ENCODE measurements at regions not wholly inside any gene's neighbourhood (a gene's known extent, or its start where the extent isn't known, plus 50 kb on each side); places are given as distances from the start of the nearest gene placed in this dataset.

- H3K9ac ChIP-seq (ENCODE audit: insufficient read depth in 1 of 2, low read length in 2 of 2), result no peak overlapping the region
- no peaks in the 10 kb centered on the region for H3K4me1 ChIP-seq (ENCODE audit: control insufficient read depth in 5 of 5, insufficient read depth in 5 of 5, low read length in 5 of 5)
- H3K4me3 ChIP-seq, result no peak overlapping the region
- ATAC-seq (ENCODE audit: insufficient read depth, low FRiP score), result no peak
- H3K27me3 ChIP-seq (ENCODE audit: control insufficient read depth in 3 of 3, insufficient read depth in 3 of 3, low read length in 2 of 3), result no peaks in the 10 kb centered on the region
- DNase-seq, result no peak
- TF ChIP-seq, protein P1, sequence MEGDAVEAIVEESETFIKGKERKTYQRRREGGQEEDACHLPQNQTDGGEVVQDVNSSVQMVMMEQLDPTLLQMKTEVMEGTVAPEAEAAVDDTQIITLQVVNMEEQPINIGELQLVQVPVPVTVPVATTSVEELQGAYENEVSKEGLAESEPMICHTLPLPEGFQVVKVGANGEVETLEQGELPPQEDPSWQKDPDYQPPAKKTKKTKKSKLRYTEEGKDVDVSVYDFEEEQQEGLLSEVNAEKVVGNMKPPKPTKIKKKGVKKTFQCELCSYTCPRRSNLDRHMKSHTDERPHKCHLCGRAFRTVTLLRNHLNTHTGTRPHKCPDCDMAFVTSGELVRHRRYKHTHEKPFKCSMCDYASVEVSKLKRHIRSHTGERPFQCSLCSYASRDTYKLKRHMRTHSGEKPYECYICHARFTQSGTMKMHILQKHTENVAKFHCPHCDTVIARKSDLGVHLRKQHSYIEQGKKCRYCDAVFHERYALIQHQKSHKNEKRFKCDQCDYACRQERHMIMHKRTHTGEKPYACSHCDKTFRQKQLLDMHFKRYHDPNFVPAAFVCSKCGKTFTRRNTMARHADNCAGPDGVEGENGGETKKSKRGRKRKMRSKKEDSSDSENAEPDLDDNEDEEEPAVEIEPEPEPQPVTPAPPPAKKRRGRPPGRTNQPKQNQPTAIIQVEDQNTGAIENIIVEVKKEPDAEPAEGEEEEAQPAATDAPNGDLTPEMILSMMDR (IDR thresholded peaks at IDR 0.05; ENCODE audit: control extremely low read depth, extremely low read depth), result no peak
- H3K27ac ChIP-seq (ENCODE audit: low read depth in 1 of 2, low read length in 1 of 2), result no peak overlapping the region
- WGBS, 2 donors, result 89 to 96% methylated on average over 4 of the region's 4 CpGs
- H3K36me3 ChIP-seq (ENCODE audit: control insufficient read depth in 4 of 4, insufficient read depth in 4 of 4, low read length in 4 of 4), result no peaks in the 10 kb centered on the region
- peaks cover 0 to 2% (median 0%) of the 10 kb centered on the region in 4 donors for H3K9me3 ChIP-seq (ENCODE audit: control insufficient read depth in 4 of 4, insufficient read depth in 3 of 4, low read length in 3 of 4)
These were observed 175.5 kb upstream of the SLC30A5 start for GRCh38 chr5:68918306-68918705.

GRCh38 chr5:68919988-68920490 is 173.8 kb upstream of the SLC30A5 start:
- no peak overlapping the region for H3K4me3 ChIP-seq
- no peaks in the 10 kb centered on the region for H3K36me3 ChIP-seq (ENCODE audit: control insufficient read depth in 4 of 4, insufficient read depth in 4 of 4, low read length in 4 of 4)
- peaks cover 0 to 2% (median 0%) of the 10 kb centered on the region in 4 donors for H3K9me3 ChIP-seq (ENCODE audit: control insufficient read depth in 4 of 4, insufficient read depth in 3 of 4, low read length in 3 of 4)
- no peak for DNase-seq
- TF ChIP-seq, protein P1 (IDR thresholded peaks at IDR 0.05; ENCODE audit: control extremely low read depth, extremely low read depth), result no peak
- H3K27ac ChIP-seq (ENCODE audit: low read depth in 1 of 2, low read length in 1 of 2), result no peak overlapping the region
- peaks cover 0 to 2% (median 0%) of the 10 kb centered on the region in 5 donors for H3K4me1 ChIP-seq (ENCODE audit: control insufficient read depth in 5 of 5, insufficient read depth in 5 of 5, low read length in 5 of 5)
- WGBS, 2 donors, result 80 to 89% methylated on average over 3 of the region's 3 CpGs
- no peak overlapping the region for H3K9ac ChIP-seq (ENCODE audit: insufficient read depth in 1 of 2, low read length in 2 of 2)
- no peaks in the 10 kb centered on the region for H3K27me3 ChIP-seq (ENCODE audit: control insufficient read depth in 3 of 3, insufficient read depth in 3 of 3, low read length in 2 of 3)
- no peak for ATAC-seq (ENCODE audit: insufficient read depth, low FRiP score)

DNA sequence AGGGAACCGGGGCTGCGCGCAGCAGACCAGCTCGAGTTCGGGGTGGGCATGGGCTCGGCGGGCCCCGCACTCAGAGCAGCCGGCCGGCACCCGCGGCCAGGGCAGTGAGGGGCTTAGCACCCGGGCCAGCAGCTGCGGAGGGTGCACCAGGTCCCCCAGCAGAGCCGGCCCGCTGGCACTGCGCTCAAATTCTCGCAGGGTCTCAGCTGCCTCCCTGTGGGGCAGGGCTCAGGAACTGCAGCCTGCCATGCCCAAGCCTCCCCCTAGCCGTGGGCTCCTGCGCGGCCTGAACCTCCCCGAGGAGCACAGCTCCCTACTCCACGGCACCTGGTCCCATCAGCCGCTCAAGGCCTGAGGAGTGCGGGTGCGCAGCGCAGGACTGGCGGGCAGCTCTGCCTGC is 172.9 kb upstream of the SLC30A5 start:
- H3K9me3 ChIP-seq (ENCODE audit: control insufficient read depth in 4 of 4, insufficient read depth in 3 of 4, low read length in 3 of 4), result peaks cover 0 to 2% (median 0%) of the 10 kb centered on the region in 4 donors
- 97 to 98% methylated on average over 27 to 28 of the region's 28 CpGs for WGBS, 2 donors
- no peak for ATAC-seq (ENCODE audit: insufficient read depth, low FRiP score)
- peaks cover 0 to 2% (median 0%) of the 10 kb centered on the region in 5 donors for H3K4me1 ChIP-seq (ENCODE audit: control insufficient read depth in 5 of 5, insufficient read depth in 5 of 5, low read length in 5 of 5)
- DNase-seq, result no peak
- H3K27ac ChIP-seq (ENCODE audit: low read depth in 1 of 2, low read length in 1 of 2), result no peak overlapping the region
- H3K36me3 ChIP-seq (ENCODE audit: control insufficient read depth in 4 of 4, insufficient read depth in 4 of 4, low read length in 4 of 4), result no peaks in the 10 kb centered on the region
- H3K9ac ChIP-seq (ENCODE audit: insufficient read depth in 1 of 2, low read length in 2 of 2), result no peak overlapping the region
- TF ChIP-seq, protein P1 (IDR thresholded peaks at IDR 0.05; ENCODE audit: control extremely low read depth, extremely low read depth), result no peak
- no peaks in the 10 kb centered on the region for H3K27me3 ChIP-seq (ENCODE audit: control insufficient read depth in 3 of 3, insufficient read depth in 3 of 3, low read length in 2 of 3)
- no peak overlapping the region for H3K4me3 ChIP-seq

Data from lung (tissue), 11 donors.